Endothelial cell of umbilical vein (primary cell): ENCODE measurements at regions not wholly inside any gene's neighbourhood (a gene's known extent, or its start where the extent isn't known, plus 50 kb on each side); places are given as distances from the start of the nearest gene placed in this dataset.

ENCODE experiments used
- BruUV-seq: library from RNA; stranded (reverse); fragments of 400-500 nt; replicated peaks from 2 replicates; lab custom pipeline; 2021; lab: Mats Ljungman, UMichigan
- CTCF ChIA-PET: fragments of 300-600, 350-600 bp; sonication (Branson Sonifier 250); formaldehyde crosslinking; loops from one replicate; lab custom pipeline; 2021; ENCODE audit warnings: antibody characterized with exemption, inconsistent platforms; lab: Charles Lee
- POLR2A ChIA-PET: fragments of 300-600, 350-600 bp; sonication (Branson Sonifier 250); formaldehyde crosslinking; loops from one replicate; lab custom pipeline; 2021; ENCODE audit warnings: antibody characterized with exemption, inconsistent platforms; lab: Charles Lee
- DNase-seq: peaks from one replicate; pipeline ENCODE4 v3.0.0-alpha.2; 2011; ENCODE audit warnings: low read depth, low spot score
- FAIRE-seq: peaks from 2 replicates; lab custom pipeline; 2011; peaks lifted over from hg19 to GRCh38; lab: Jason Lieb, UNC
- H2AFZ ChIP-seq: 2 replicates; pipeline ENCODE4 v1.6.0; 2012; ENCODE audit warnings: low read depth, low read length, control low read depth, inconsistent platforms
- H3K27ac ChIP-seq: 2 replicates; pipeline ENCODE4 v1.5.1; 2011; ENCODE audit warnings: low read depth, mild to moderate bottlenecking, control low read depth, low read length, moderate library complexity; ENCODE audit not compliant: insufficient read depth
- H3K27me3 ChIP-seq, 2 experiments: 2 replicates each; pipeline versions ENCODE4 v1.6.0 to v1.6.1; 2011; ENCODE audit warnings: low read length in 2 of 2, mixed read lengths in 1 of 2; ENCODE audit not compliant: control insufficient read depth in 2 of 2, insufficient read depth in 2 of 2
- H3K36me3 ChIP-seq, 2 experiments: 2 replicates in 1 of 2; 3 replicates in 1 of 2; pipeline ENCODE4 v1.5.1; 2011; ENCODE audit warnings: low read length in 2 of 2, mild to moderate bottlenecking in 1 of 2, moderate library complexity in 1 of 2; ENCODE audit not compliant: control insufficient read depth in 2 of 2, insufficient read depth in 2 of 2; ENCODE audit errors: extremely low read depth in 1 of 2
- H3K4me1 ChIP-seq: 3 replicates; pipeline ENCODE4 v1.5.1; 2011; ENCODE audit warnings: mild to moderate bottlenecking, low read length; ENCODE audit not compliant: control insufficient read depth, insufficient read depth; ENCODE audit errors: extremely low read depth
- H3K4me2 ChIP-seq: 2 replicates; pipeline ENCODE4 v1.6.1; 2011; ENCODE audit warnings: low read length, control low read depth, mixed read lengths; ENCODE audit not compliant: insufficient read depth
- H3K4me3 ChIP-seq, 3 experiments: fragments of 200-600 bp in 1 of 3; sonication (generic), shearing (Covaris generic) in 1 of 3; replicated peaks in 1 of 3; 2 replicates each; pipeline ENCODE4 v1.5.1; 2011 to 2016; ENCODE audit warnings: control low read depth in 3 of 3, low read length in 3 of 3, mild to moderate bottlenecking in 2 of 3, inconsistent platforms in 1 of 3, low read depth in 1 of 3, moderate library complexity in 1 of 3; ENCODE audit not compliant: insufficient read depth in 1 of 3
- H3K79me2 ChIP-seq: 2 replicates; pipeline ENCODE4 v1.6.0; 2012; ENCODE audit warnings: low read length, inconsistent platforms; ENCODE audit not compliant: control insufficient read depth, insufficient read depth
- H3K9ac ChIP-seq: replicated peaks from 2 replicates; pipeline ENCODE3; 2011; ENCODE audit warnings: low read length, control low read depth; ENCODE audit not compliant: insufficient read depth; ENCODE audit errors: extremely low read depth
- H3K9me1 ChIP-seq: replicated peaks from 3 replicates; pipeline ENCODE4 v1.6.0; 2011; ENCODE audit warnings: mild to moderate bottlenecking, low read length; ENCODE audit not compliant: control insufficient read depth, insufficient read depth; ENCODE audit errors: extremely low read depth
- H3K9me3 ChIP-seq: replicated peaks from 2 replicates; pipeline ENCODE4 v1.5.1; 2012; ENCODE audit warnings: low read length, inconsistent platforms; ENCODE audit not compliant: control insufficient read depth, insufficient read depth
- H4K20me1 ChIP-seq: replicated peaks from 2 replicates; pipeline ENCODE3; 2011; ENCODE audit warnings: mild to moderate bottlenecking, low read length; ENCODE audit not compliant: control insufficient read depth, insufficient read depth; ENCODE audit errors: extremely low read depth
- CTCF ChIP-seq, 2 donors: IDR thresholded peaks; 1 replicate in 1 of 2; 2 replicates in 1 of 2; pipeline ENCODE4 v1.5.1; 2011; ENCODE audit warnings: low read length in 2 of 2, mild to moderate bottlenecking in 2 of 2, moderate library complexity in 2 of 2, control low read depth in 1 of 2, inconsistent platforms in 1 of 2, low read depth in 1 of 2; ENCODE audit not compliant: insufficient read depth in 1 of 2; ENCODE audit errors: extremely low read depth in 1 of 2
- EZH2 ChIP-seq: IDR thresholded peaks from 2 replicates; pipeline ENCODE4 v1.6.1; 2012; ENCODE audit warnings: borderline replicate concordance, low read depth, mild to moderate bottlenecking, moderate library complexity, low read length, inconsistent platforms; ENCODE audit not compliant: severe bottlenecking
- FOS ChIP-seq: IDR thresholded peaks from 2 replicates; pipeline ENCODE4 v1.6.1; 2011; ENCODE audit warnings: mild to moderate bottlenecking, low read length, moderate library complexity, borderline replicate concordance; ENCODE audit not compliant: insufficient read depth
- GATA2 ChIP-seq: IDR thresholded peaks from 2 replicates; pipeline ENCODE4 v1.7.0; 2011; ENCODE audit warnings: low read depth, mild to moderate bottlenecking, moderate library complexity, mixed read lengths, low read length; ENCODE audit not compliant: insufficient read length, insufficient read depth
- JUN ChIP-seq: IDR thresholded peaks from 2 replicates; pipeline ENCODE4 v1.6.1; 2011; ENCODE audit warnings: borderline replicate concordance, low read depth; ENCODE audit not compliant: insufficient read length, insufficient read depth
- MAX ChIP-seq: IDR thresholded peaks from 2 replicates; pipeline ENCODE4 v1.6.1; 2011; ENCODE audit not compliant: insufficient read depth, insufficient read length
- MYC ChIP-seq: IDR thresholded peaks from one replicate; pipeline ENCODE4 v1.6.1; 2011; ENCODE audit warnings: mild to moderate bottlenecking, low read depth, low read length
- POLR2A ChIP-seq: IDR thresholded peaks from 2 replicates; pipeline ENCODE4 v1.6.1; 2012; ENCODE audit warnings: low read depth, mild to moderate bottlenecking, control low read depth, low read length
- POLR2AphosphoS5 ChIP-seq: IDR thresholded peaks from 2 replicates; pipeline ENCODE4 v1.6.1; 2012; ENCODE audit warnings: low read depth, mild to moderate bottlenecking, control low read depth, low read length, moderate library complexity; ENCODE audit not compliant: insufficient read depth
- dilution Hi-C: fragments of 300-500 bp; cut with MboI; formaldehyde crosslinking; loops from one replicate; pipeline ENCODE4 v1.15.0; 2019; ENCODE audit warnings: low sequenced_read_pairs; ENCODE audit not compliant: extremely low pct_ligation_motif_present
- intact Hi-C: fragments of 100-400 bp; cut with micrococcal nuclease; formaldehyde crosslinking; loops from one replicate; pipeline ENCODE4 v1.10.0; 2022

DNA sequence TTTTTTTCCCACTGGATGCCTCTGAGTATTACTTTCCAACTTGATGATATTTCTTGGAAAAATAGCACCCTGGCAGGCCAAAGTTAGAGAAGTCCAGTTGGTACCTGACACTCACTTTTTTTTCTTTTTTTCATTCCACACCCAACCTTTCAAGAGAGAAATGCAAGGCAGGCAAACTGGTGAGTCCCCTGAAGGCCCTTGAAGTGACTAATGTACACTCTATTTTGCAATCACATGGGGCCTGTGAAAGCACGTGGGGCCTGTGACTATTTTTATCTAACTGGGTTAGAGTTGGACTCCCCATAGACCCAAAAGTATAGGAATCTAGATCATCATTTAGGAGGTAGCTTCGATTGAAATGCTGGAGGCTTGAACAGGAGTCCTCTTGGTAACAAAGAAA lies 316.7 kb downstream of the CHL1 start:
- Histone ChIP-seq H2AFZ (no peak overlapping the region), H3K4me2 (no peak overlapping the region), H3K9me3 (peaks cover 3% of the 10 kb centered on the region), H3K36me3 (no peaks in the 10 kb centered on the region), H3K4me3 (no peak overlapping the region), H3K79me2 (no peaks in the 10 kb centered on the region), H3K4me1 (no peaks in the 10 kb centered on the region), H4K20me1 (no peaks in the 10 kb centered on the region), H3K27me3 (no peaks in the 10 kb centered on the region), H3K9me1 (no peaks in the 10 kb centered on the region), H3K27ac (no peak overlapping the region), H3K9ac (no peak overlapping the region)
- intact Hi-C loops, result no loop called here
- DNase-seq (no peak), FAIRE-seq (no peak)
- TF ChIP-seq EZH2 (no peak), MAX (no peak), GATA2 (no peak), MYC (no peak), JUN (no peak), FOS (no peak), POLR2A (no peak), POLR2AphosphoS5 (no peak), CTCF (IDR thresholded peaks at IDR 0.05; ENCODE audit: extremely low read depth in 1 of 2, insufficient read depth in 1 of 2, low read depth in 1 of 2, low read length in 2 of 2) (no peak)
- POLR2A ChIA-PET, result no interaction called here
- CTCF ChIA-PET, result no interaction called here
- dilution Hi-C loops, result no loop called here
- BruUV-seq, result no TSS peak
